ENCODE measurements at regions not wholly inside any gene's neighbourhood (a gene's known extent, or its start where the extent isn't known, plus 50 kb on each side); places are given as distances from the start of the nearest gene placed in this dataset.

- Histone ChIP-seq H4K8ac (ENCODE audit: low read depth in 2 of 2, low read length in 2 of 2) (peak overlapping the region in 1 of 2 experiments; percentile 21; a peak in 1 of 4 replicates), H2BK20ac (ENCODE audit: low read depth, low read length) (peak overlapping the region; percentile 60), H3K14ac (replicated peaks; ENCODE audit: low read depth, low read length) (peak overlapping the region; percentile 26; the same call in 1 of the 2 replicates), H2BK15ac (ENCODE audit: low read depth, low read length) (peak overlapping the region; percentile 54; the same call in 2 of the 3 replicates), H4K91ac (ENCODE audit: insufficient read depth, low read depth, low read length) (peak overlapping the region; percentile 33; the same call in 1 of the 2 replicates), H3K9me3 (ENCODE audit: control insufficient read depth, insufficient read depth, low read length) (no peaks in the 10 kb centered on the region), H3K23ac (ENCODE audit: low read depth, low read length) (peak overlapping the region; percentile 7; the same call in 1 of the 2 replicates), H3K9me1 (ENCODE audit: insufficient read depth, low read length) (no peaks in the 10 kb centered on the region), H2AK5ac (ENCODE audit: low read depth, low read length) (peak overlapping the region; percentile 87), H2AFZ (replicated peaks; ENCODE audit: low read length, poor library complexity) (peak overlapping the region; percentile 53), H3K4me3 (ENCODE audit: insufficient read depth, low read depth, low read length) (no peak overlapping the region), H3K9ac (ENCODE audit: low read depth, low read length) (no peak overlapping the region), H3K4me2 (ENCODE audit: low read depth, low read length) (no peak overlapping the region), H3K27ac (ENCODE audit: insufficient read depth, low read length) (no peak overlapping the region), H4K5ac (ENCODE audit: low read depth, low read length) (peak overlapping the region; percentile 1; the same call in 1 of the 2 replicates), H2AK9ac (replicated peaks; ENCODE audit: low read depth, low read length, poor library complexity) (no peak overlapping the region), H3K36me3 (ENCODE audit: control insufficient read depth, insufficient read depth, low read length) (no peaks in the 10 kb centered on the region), H3K4me1 (ENCODE audit: control insufficient read depth, insufficient read depth, low read length) (peaks cover 11% of the 10 kb centered on the region), H4K20me1 (ENCODE audit: insufficient read depth, low read length) (no peaks in the 10 kb centered on the region), H3K56ac (ENCODE audit: extremely low read depth, insufficient read depth, low read length) (no peak overlapping the region), H2BK120ac (ENCODE audit: low read depth, low read length) (peak overlapping the region; percentile 11; the same call in 1 of the 2 replicates), H2BK5ac (ENCODE audit: low read depth, low read length, poor library complexity, severe bottlenecking) (peak overlapping the region; percentile 20), H3K27me3 (ENCODE audit: control insufficient read depth, insufficient read depth, low read length) (no peaks in the 10 kb centered on the region), H3K18ac (ENCODE audit: low read depth, low read length) (peak overlapping the region; percentile 48; the same call in 1 of the 2 replicates), H3K79me1 (ENCODE audit: low read depth in 1 of 2, low read length in 2 of 2) (no peaks in the 10 kb centered on the region), H3K4ac (ENCODE audit: low read depth, low read length) (peak overlapping the region; percentile 46)
- BruUV-seq (replicated peaks), result no TSS peak
- in situ Hi-C loops (cut with MboI; ENCODE audit: low sequenced_read_pairs) (no loop called here), intact Hi-C loops (cut with micrococcal nuclease) (no loop called here), dilution Hi-C loops (cut with HindIII; ENCODE audit: low sequenced_read_pairs, unreplicated experiment) (no loop called here)
- ChIA-PET POLR2A (ENCODE audit: unreplicated experiment) (no interaction called here), CTCF (interaction anchor here (0.7 to 1.1 kb wide), 2 partner anchors 29 to 609 kb away, joined by 3 read pairs; no protein-coding TSS in a partner anchor)
- DNase-seq (no peak), ATAC-seq (ENCODE audit: low read depth) (no peak)
- TF ChIP-seq POLR2A (IDR thresholded peaks at IDR 0.05; ENCODE audit: low read depth, low read length), result no peak
- no peak for TF ChIP-seq BHLHE40 (IDR thresholded peaks at IDR 0.05; ENCODE audit: low read depth, low read length)
- no peak for TF ChIP-seq FOS (IDR thresholded peaks at IDR 0.05; ENCODE audit: low read depth, low read length)
- no peak for TF ChIP-seq RAD21 (IDR thresholded peaks at IDR 0.05; ENCODE audit: low read length)
- TF ChIP-seq, protein P1, sequence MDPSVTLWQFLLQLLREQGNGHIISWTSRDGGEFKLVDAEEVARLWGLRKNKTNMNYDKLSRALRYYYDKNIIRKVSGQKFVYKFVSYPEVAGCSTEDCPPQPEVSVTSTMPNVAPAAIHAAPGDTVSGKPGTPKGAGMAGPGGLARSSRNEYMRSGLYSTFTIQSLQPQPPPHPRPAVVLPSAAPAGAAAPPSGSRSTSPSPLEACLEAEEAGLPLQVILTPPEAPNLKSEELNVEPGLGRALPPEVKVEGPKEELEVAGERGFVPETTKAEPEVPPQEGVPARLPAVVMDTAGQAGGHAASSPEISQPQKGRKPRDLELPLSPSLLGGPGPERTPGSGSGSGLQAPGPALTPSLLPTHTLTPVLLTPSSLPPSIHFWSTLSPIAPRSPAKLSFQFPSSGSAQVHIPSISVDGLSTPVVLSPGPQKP (IDR thresholded peaks at IDR 0.05; ENCODE audit: borderline replicate concordance, low read depth, low read length), result no peak
- TF ChIP-seq SMC3 (IDR thresholded peaks at IDR 0.05; ENCODE audit: low read depth, low read length), result no peak
- TF ChIP-seq, protein P2, sequence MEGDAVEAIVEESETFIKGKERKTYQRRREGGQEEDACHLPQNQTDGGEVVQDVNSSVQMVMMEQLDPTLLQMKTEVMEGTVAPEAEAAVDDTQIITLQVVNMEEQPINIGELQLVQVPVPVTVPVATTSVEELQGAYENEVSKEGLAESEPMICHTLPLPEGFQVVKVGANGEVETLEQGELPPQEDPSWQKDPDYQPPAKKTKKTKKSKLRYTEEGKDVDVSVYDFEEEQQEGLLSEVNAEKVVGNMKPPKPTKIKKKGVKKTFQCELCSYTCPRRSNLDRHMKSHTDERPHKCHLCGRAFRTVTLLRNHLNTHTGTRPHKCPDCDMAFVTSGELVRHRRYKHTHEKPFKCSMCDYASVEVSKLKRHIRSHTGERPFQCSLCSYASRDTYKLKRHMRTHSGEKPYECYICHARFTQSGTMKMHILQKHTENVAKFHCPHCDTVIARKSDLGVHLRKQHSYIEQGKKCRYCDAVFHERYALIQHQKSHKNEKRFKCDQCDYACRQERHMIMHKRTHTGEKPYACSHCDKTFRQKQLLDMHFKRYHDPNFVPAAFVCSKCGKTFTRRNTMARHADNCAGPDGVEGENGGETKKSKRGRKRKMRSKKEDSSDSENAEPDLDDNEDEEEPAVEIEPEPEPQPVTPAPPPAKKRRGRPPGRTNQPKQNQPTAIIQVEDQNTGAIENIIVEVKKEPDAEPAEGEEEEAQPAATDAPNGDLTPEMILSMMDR (conservative IDR thresholded peaks at IDR 0.05; ENCODE audit: low read depth, low read length), result no peak
- no peak for TF ChIP-seq USF2 (IDR thresholded peaks at IDR 0.05; ENCODE audit: low read depth, low read length)
- TF ChIP-seq MAFK (IDR thresholded peaks at IDR 0.05; ENCODE audit: low read depth, low read length), result no peak
- no peak for TF ChIP-seq CEBPB (IDR thresholded peaks at IDR 0.05; ENCODE audit: low read depth, low read length)
- TF ChIP-seq NFE2L2 (IDR thresholded peaks at IDR 0.05; ENCODE audit: low read depth, low read length), result no peak
- no peak for TF ChIP-seq MAZ (IDR thresholded peaks at IDR 0.05; ENCODE audit: borderline replicate concordance, low read depth, low read length)
- no peak for TF ChIP-seq RFX5 (IDR thresholded peaks at IDR 0.05; ENCODE audit: low read depth, low read length)
- no peak for TF ChIP-seq CHD1 (IDR thresholded peaks at IDR 0.05; ENCODE audit: low read depth, low read length)
- no peak for TF ChIP-seq MXI1 (IDR thresholded peaks at IDR 0.05; ENCODE audit: borderline replicate concordance, low read depth, low read length)
- TF ChIP-seq RCOR1 (IDR thresholded peaks at IDR 0.05; ENCODE audit: insufficient replicate concordance, low read length), result no peak
- WGBS, 2 experiments (ENCODE audit: extremely low coverage in 2 of 2, insufficient read length in 1 of 2), result 96% methylated on average over 3 of the region's 4 CpGs; no CpG with 5 or more reads in 1 of the 2 experiments
Measured at GRCh38 chr13:33514362-33514761, 228.8 kb upstream of the STARD13 start.

Data from IMR-90 (cell line).